ENCODE measurements at regions not wholly inside any gene's neighbourhood (a gene's known extent, or its start where the extent isn't known, plus 50 kb on each side); places are given as distances from the start of the nearest gene placed in this dataset.

DNA sequence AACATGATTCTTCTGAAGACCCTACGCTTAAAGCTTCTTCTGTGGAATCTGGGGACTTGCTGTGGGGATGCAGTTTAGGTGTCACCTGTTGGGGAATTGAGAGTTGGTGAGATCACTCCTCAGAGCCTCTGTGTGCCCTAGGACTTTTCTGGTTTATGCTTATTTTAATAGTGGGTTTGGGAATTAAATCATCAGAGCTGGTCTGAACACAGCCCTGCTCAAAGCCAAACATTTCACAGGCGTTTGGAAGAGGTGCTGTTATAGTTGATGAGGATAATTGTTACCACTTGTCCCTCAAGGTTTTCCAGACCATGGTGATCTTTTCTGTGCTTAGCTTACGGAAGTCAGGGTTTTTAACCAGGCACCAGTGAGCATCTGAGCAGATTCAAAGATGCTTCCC, 106.1 kb downstream of the EBLN1 start:
- TF ChIP-seq NFIC (IDR thresholded peaks at IDR 0.05) (no peak), CREB1 (IDR thresholded peaks at IDR 0.05; ENCODE audit: low read depth) (no peak), TAF1 (IDR thresholded peaks at IDR 0.05; ENCODE audit: low read depth) (no peak), RAD21 (IDR thresholded peaks at IDR 0.05; ENCODE audit: low read depth) (no peak), FOXM1 (IDR thresholded peaks at IDR 0.05; ENCODE audit: borderline replicate concordance, low read depth) (no peak), YY1 (IDR thresholded peaks at IDR 0.05; ENCODE audit: low read depth) (no peak), CEBPB (IDR thresholded peaks at IDR 0.05) (no peak), EP300 (IDR thresholded peaks at IDR 0.05; ENCODE audit: borderline replicate concordance) (no peak), EGR1 (IDR thresholded peaks at IDR 0.05) (no peak)
- TF ChIP-seq, protein P1, sequence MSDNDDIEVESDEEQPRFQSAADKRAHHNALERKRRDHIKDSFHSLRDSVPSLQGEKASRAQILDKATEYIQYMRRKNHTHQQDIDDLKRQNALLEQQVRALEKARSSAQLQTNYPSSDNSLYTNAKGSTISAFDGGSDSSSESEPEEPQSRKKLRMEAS (IDR thresholded peaks at IDR 0.05): no peak
- TF ChIP-seq, protein P2, sequence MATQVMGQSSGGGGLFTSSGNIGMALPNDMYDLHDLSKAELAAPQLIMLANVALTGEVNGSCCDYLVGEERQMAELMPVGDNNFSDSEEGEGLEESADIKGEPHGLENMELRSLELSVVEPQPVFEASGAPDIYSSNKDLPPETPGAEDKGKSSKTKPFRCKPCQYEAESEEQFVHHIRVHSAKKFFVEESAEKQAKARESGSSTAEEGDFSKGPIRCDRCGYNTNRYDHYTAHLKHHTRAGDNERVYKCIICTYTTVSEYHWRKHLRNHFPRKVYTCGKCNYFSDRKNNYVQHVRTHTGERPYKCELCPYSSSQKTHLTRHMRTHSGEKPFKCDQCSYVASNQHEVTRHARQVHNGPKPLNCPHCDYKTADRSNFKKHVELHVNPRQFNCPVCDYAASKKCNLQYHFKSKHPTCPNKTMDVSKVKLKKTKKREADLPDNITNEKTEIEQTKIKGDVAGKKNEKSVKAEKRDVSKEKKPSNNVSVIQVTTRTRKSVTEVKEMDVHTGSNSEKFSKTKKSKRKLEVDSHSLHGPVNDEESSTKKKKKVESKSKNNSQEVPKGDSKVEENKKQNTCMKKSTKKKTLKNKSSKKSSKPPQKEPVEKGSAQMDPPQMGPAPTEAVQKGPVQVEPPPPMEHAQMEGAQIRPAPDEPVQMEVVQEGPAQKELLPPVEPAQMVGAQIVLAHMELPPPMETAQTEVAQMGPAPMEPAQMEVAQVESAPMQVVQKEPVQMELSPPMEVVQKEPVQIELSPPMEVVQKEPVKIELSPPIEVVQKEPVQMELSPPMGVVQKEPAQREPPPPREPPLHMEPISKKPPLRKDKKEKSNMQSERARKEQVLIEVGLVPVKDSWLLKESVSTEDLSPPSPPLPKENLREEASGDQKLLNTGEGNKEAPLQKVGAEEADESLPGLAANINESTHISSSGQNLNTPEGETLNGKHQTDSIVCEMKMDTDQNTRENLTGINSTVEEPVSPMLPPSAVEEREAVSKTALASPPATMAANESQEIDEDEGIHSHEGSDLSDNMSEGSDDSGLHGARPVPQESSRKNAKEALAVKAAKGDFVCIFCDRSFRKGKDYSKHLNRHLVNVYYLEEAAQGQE (IDR thresholded peaks at IDR 0.05; ENCODE audit: low read depth): no peak
- TF ChIP-seq, protein P3, sequence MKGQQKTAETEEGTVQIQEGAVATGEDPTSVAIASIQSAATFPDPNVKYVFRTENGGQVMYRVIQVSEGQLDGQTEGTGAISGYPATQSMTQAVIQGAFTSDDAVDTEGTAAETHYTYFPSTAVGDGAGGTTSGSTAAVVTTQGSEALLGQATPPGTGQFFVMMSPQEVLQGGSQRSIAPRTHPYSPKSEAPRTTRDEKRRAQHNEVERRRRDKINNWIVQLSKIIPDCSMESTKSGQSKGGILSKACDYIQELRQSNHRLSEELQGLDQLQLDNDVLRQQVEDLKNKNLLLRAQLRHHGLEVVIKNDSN (IDR thresholded peaks at IDR 0.05): no peak

All from Ishikawa (cell line).